SU-DHL-6 (cell line): ENCODE measurements at regions not wholly inside any gene's neighbourhood (a gene's known extent, or its start where the extent isn't known, plus 50 kb on each side); places are given as distances from the start of the nearest gene placed in this dataset.

ENCODE experiments used
- CTCF ChIP-seq: fragments of 200-600 bp; sonication (generic); IDR thresholded peaks from one replicate; pipeline ENCODE4 v1.5.1; 2017; ENCODE audit warnings: antibody characterized with exemption, mild to moderate bottlenecking, low read length, moderate library complexity; ENCODE audit not compliant: insufficient read depth, poor library complexity, severe bottlenecking
- EZH2phosphoT487 ChIP-seq: fragments of 200-600 bp; sonication (generic), shearing (Covaris generic); conservative IDR thresholded peaks from 2 replicates; pipeline ENCODE4 v1.6.1; 2018; ENCODE audit warnings: mild to moderate bottlenecking, antibody characterized with exemption, low read length, moderate library complexity, mixed read lengths

- TF ChIP-seq CTCF: no peak
- TF ChIP-seq EZH2phosphoT487: no peak
These were observed 133.1 kb upstream of the ZNF91 start for GRCh38 chr19:23528376-23528775.
